ENCODE measurements at regions not wholly inside any gene's neighbourhood (a gene's known extent, or its start where the extent isn't known, plus 50 kb on each side); places are given as distances from the start of the nearest gene placed in this dataset.
"Not testable (repeated sequence)": the region's sequence is repeated elsewhere in the genome, so short reads cannot be mapped to it uniquely, and the experiment has no call there.

GRCh38 chr21:6456011-6456661 is 4065.2 kb upstream of the TPTE start:
- H3K27me3 ChIP-seq (ENCODE audit: control insufficient read depth in 2 of 2, insufficient read depth in 2 of 2, low read length in 2 of 2); H3K79me2 ChIP-seq (ENCODE audit: control insufficient read depth, insufficient read depth, low read length); CTCF ChIA-PET (ENCODE audit: low intra/inter-chr PET ratio); H3K9me1 ChIP-seq (ENCODE audit: control insufficient read depth, insufficient read depth, low read length); ATAC-seq; H3K9ac ChIP-seq (ENCODE audit: insufficient read depth in 1 of 2, low read depth in 2 of 2, low read length in 2 of 2); intact Hi-C loops (cut with micrococcal nuclease); H2AFZ ChIP-seq (ENCODE audit: low read depth, low read length); H3K9me3 ChIP-seq (replicated peaks; ENCODE audit: control insufficient read depth, insufficient read depth, low read depth, low read length); H3K36me3 ChIP-seq (ENCODE audit: control insufficient read depth, insufficient read depth, low read length); H3K4me2 ChIP-seq (ENCODE audit: insufficient read depth, low read length); H3K4me3 ChIP-seq; H3K27ac ChIP-seq (ENCODE audit: extremely low read depth, low read depth, low read length); H3K4me1 ChIP-seq (replicated peaks in 1 of 2; ENCODE audit: control insufficient read depth in 2 of 2, insufficient read depth in 2 of 2, low read length in 2 of 2); FAIRE-seq; H4K20me1 ChIP-seq (replicated peaks; ENCODE audit: control insufficient read depth, insufficient read depth, low read length); POLR2A ChIA-PET; DNase-seq (ENCODE audit: extremely low read depth in 1 of 4, low spot score in 3 of 4); in situ Hi-C loops (cut with MboI): not testable (repeated sequence)
- WGBS (ENCODE audit: insufficient coverage, low coverage, missing lambda C conversion rate): no CpG with 5 or more reads among the region's 18 CpGs
- BruUV-seq (replicated peaks): TSS peak; percentile 28

- POLR2A ChIA-PET; H3K79me2 ChIP-seq (ENCODE audit: control insufficient read depth, insufficient read depth, low read length); intact Hi-C loops (cut with micrococcal nuclease); H3K27ac ChIP-seq (ENCODE audit: extremely low read depth, low read depth, low read length); CTCF ChIA-PET (ENCODE audit: low intra/inter-chr PET ratio); in situ Hi-C loops (cut with MboI); H3K4me1 ChIP-seq (replicated peaks in 1 of 2; ENCODE audit: control insufficient read depth in 2 of 2, insufficient read depth in 2 of 2, low read length in 2 of 2); H3K27me3 ChIP-seq (ENCODE audit: control insufficient read depth in 2 of 2, insufficient read depth in 2 of 2, low read length in 2 of 2); BruUV-seq (replicated peaks); H3K9me3 ChIP-seq (replicated peaks; ENCODE audit: control insufficient read depth, insufficient read depth, low read depth, low read length); H2AFZ ChIP-seq (ENCODE audit: low read depth, low read length); H3K9me1 ChIP-seq (ENCODE audit: control insufficient read depth, insufficient read depth, low read length); H3K36me3 ChIP-seq (ENCODE audit: control insufficient read depth, insufficient read depth, low read length); ATAC-seq; H3K4me3 ChIP-seq; H4K20me1 ChIP-seq (replicated peaks; ENCODE audit: control insufficient read depth, insufficient read depth, low read length); DNase-seq (ENCODE audit: extremely low read depth in 1 of 4, low spot score in 3 of 4); H3K9ac ChIP-seq (ENCODE audit: insufficient read depth in 1 of 2, low read depth in 2 of 2, low read length in 2 of 2); H3K4me2 ChIP-seq (ENCODE audit: insufficient read depth, low read length); FAIRE-seq: not testable (repeated sequence)
- WGBS (ENCODE audit: insufficient coverage, low coverage, missing lambda C conversion rate): no CpG with 5 or more reads among the region's 12 CpGs
Observed at GRCh38 chr21:6459761-6460160, 4061.6 kb upstream of the TPTE start.

- POLR2A ChIA-PET; intact Hi-C loops (cut with micrococcal nuclease); H2AFZ ChIP-seq (ENCODE audit: low read depth, low read length); CTCF ChIA-PET (ENCODE audit: low intra/inter-chr PET ratio); H3K9me3 ChIP-seq (replicated peaks; ENCODE audit: control insufficient read depth, insufficient read depth, low read depth, low read length); H3K4me1 ChIP-seq (replicated peaks in 1 of 2; ENCODE audit: control insufficient read depth in 2 of 2, insufficient read depth in 2 of 2, low read length in 2 of 2); in situ Hi-C loops (cut with MboI); DNase-seq (ENCODE audit: extremely low read depth in 1 of 4, low spot score in 3 of 4); H3K79me2 ChIP-seq (ENCODE audit: control insufficient read depth, insufficient read depth, low read length); H3K4me3 ChIP-seq; H4K20me1 ChIP-seq (replicated peaks; ENCODE audit: control insufficient read depth, insufficient read depth, low read length); H3K27me3 ChIP-seq (ENCODE audit: control insufficient read depth in 2 of 2, insufficient read depth in 2 of 2, low read length in 2 of 2); BruUV-seq (replicated peaks); H3K9ac ChIP-seq (ENCODE audit: insufficient read depth in 1 of 2, low read depth in 2 of 2, low read length in 2 of 2); ATAC-seq; H3K9me1 ChIP-seq (ENCODE audit: control insufficient read depth, insufficient read depth, low read length); H3K36me3 ChIP-seq (ENCODE audit: control insufficient read depth, insufficient read depth, low read length); H3K4me2 ChIP-seq (ENCODE audit: insufficient read depth, low read length); H3K27ac ChIP-seq (ENCODE audit: extremely low read depth, low read depth, low read length); FAIRE-seq: not testable (repeated sequence)
- WGBS (ENCODE audit: insufficient coverage, low coverage, missing lambda C conversion rate): no CpG with 5 or more reads among the region's 10 CpGs
Observed at GRCh38 chr21:6461358-6461757, 4060.0 kb upstream of the TPTE start.

- DNase-seq (ENCODE audit: extremely low read depth in 1 of 4, low spot score in 3 of 4); H3K9me1 ChIP-seq (ENCODE audit: control insufficient read depth, insufficient read depth, low read length): not testable (repeated sequence)
Observed at GRCh38 chr21:6464419-6464818, 4057.0 kb upstream of the TPTE start.

More at GRCh38 chr21:6464419-6464818, 4057.0 kb upstream of the TPTE start:
- POLR2A ChIA-PET; in situ Hi-C loops (cut with MboI); H2AFZ ChIP-seq (ENCODE audit: low read depth, low read length); H3K27me3 ChIP-seq (ENCODE audit: control insufficient read depth in 2 of 2, insufficient read depth in 2 of 2, low read length in 2 of 2); H3K36me3 ChIP-seq (ENCODE audit: control insufficient read depth, insufficient read depth, low read length); H3K79me2 ChIP-seq (ENCODE audit: control insufficient read depth, insufficient read depth, low read length); CTCF ChIA-PET (ENCODE audit: low intra/inter-chr PET ratio); FAIRE-seq; H3K9ac ChIP-seq (ENCODE audit: insufficient read depth in 1 of 2, low read depth in 2 of 2, low read length in 2 of 2); H3K27ac ChIP-seq (ENCODE audit: extremely low read depth, low read depth, low read length); H4K20me1 ChIP-seq (replicated peaks; ENCODE audit: control insufficient read depth, insufficient read depth, low read length); H3K9me3 ChIP-seq (replicated peaks; ENCODE audit: control insufficient read depth, insufficient read depth, low read depth, low read length); BruUV-seq (replicated peaks); H3K4me1 ChIP-seq (replicated peaks in 1 of 2; ENCODE audit: control insufficient read depth in 2 of 2, insufficient read depth in 2 of 2, low read length in 2 of 2); intact Hi-C loops (cut with micrococcal nuclease); H3K4me2 ChIP-seq (ENCODE audit: insufficient read depth, low read length); ATAC-seq; H3K4me3 ChIP-seq: not testable (repeated sequence)
- no CpG with 5 or more reads among the region's 11 CpGs for WGBS (ENCODE audit: insufficient coverage, low coverage, missing lambda C conversion rate)

Data from K562 (cell line).